ENCODE measurements at regions not wholly inside any gene's neighbourhood (a gene's known extent, or its start where the extent isn't known, plus 50 kb on each side); places are given as distances from the start of the nearest gene placed in this dataset.
"Not testable (repeated sequence)": the region's sequence is repeated elsewhere in the genome, so short reads cannot be mapped to it uniquely, and the experiment has no call there.

GRCh38 chr12:61161961-61162360 lies 1098.2 kb upstream of the USP15 start:
- H3K9ac ChIP-seq (ENCODE audit: low read length in 2 of 2) = no peak overlapping the region
- H3K36me3 ChIP-seq (ENCODE audit: control insufficient read depth in 2 of 2, insufficient read depth in 2 of 2, low read length in 2 of 2) = no peaks in the 10 kb centered on the region
- no peak overlapping the region for H3K4me3 ChIP-seq (ENCODE audit: low read length in 2 of 2)
- H3K27ac ChIP-seq (ENCODE audit: low read length) = no peak overlapping the region
- no peaks in the 10 kb centered on the region for H3K9me3 ChIP-seq (ENCODE audit: control insufficient read depth in 2 of 2, low read length in 2 of 2)
- no peaks in the 10 kb centered on the region for H3K27me3 ChIP-seq (ENCODE audit: control insufficient read depth in 1 of 2, insufficient read depth in 2 of 2, low read length in 2 of 2)
- no peaks in the 10 kb centered on the region for H3K4me1 ChIP-seq (ENCODE audit: control insufficient read depth, insufficient read depth, low read length)

DNA sequence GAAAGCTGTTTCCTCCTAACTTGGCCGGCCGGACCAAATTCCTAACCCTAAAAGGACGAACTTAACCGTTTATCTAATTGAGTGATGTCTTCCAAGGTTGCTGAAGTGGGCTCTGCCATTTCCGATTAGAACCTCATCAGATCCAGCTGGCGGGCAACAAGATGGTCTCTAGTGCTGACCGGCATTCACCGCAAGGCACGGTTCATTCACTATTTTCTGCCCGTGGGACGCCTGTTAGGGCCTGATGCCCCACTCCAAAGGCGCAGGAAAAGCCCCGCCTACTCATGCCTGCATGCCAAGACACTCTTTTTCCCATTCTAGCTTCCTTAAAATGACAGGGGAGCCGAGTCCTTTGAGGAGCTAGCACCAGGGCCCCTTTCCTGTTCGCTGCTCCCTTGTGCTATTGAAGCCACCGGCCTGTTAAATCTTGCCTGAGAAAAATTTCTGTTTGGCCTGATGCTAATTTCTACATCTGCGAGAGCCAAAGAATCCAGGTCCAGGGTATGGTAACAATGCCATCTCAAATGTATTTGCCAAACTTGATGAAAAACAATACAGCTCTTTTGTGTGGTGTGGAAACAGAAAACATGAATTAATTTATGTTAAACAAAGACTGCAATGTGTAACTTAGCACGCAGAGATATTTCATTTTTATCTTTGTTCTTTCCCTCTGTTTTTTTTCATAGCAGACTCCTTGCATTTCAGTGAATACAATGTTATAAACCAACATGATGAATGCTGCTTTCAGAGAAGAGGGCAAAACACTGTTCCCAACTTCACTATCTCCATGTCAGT lies 1071.2 kb upstream of the USP15 start:
- no peak overlapping the region for H3K9ac ChIP-seq (ENCODE audit: low read length in 2 of 2)
- H3K27ac ChIP-seq (ENCODE audit: low read length) = no peak overlapping the region
- H3K9me3 ChIP-seq (ENCODE audit: control insufficient read depth in 2 of 2, low read length in 2 of 2) = no peaks in the 10 kb centered on the region
- no peaks in the 10 kb centered on the region for H3K4me1 ChIP-seq (ENCODE audit: control insufficient read depth, insufficient read depth, low read length)
- no peaks in the 10 kb centered on the region for H3K27me3 ChIP-seq (ENCODE audit: control insufficient read depth in 1 of 2, insufficient read depth in 2 of 2, low read length in 2 of 2)
- no peaks in the 10 kb centered on the region for H3K36me3 ChIP-seq (ENCODE audit: control insufficient read depth in 2 of 2, insufficient read depth in 2 of 2, low read length in 2 of 2)
- no peak overlapping the region for H3K4me3 ChIP-seq (ENCODE audit: low read length in 2 of 2)

GRCh38 chr12:61213646-61214045 lies 1046.6 kb upstream of the USP15 start:
- no peaks in the 10 kb centered on the region for H3K9me3 ChIP-seq (ENCODE audit: control insufficient read depth in 2 of 2, low read length in 2 of 2)
- no peaks in the 10 kb centered on the region for H3K27me3 ChIP-seq (ENCODE audit: control insufficient read depth in 1 of 2, insufficient read depth in 2 of 2, low read length in 2 of 2)
- no peak overlapping the region for H3K4me3 ChIP-seq (ENCODE audit: low read length in 2 of 2)
- no peaks in the 10 kb centered on the region for H3K4me1 ChIP-seq (ENCODE audit: control insufficient read depth, insufficient read depth, low read length)
- H3K36me3 ChIP-seq (ENCODE audit: control insufficient read depth in 2 of 2, insufficient read depth in 2 of 2, low read length in 2 of 2) = no peaks in the 10 kb centered on the region
- H3K9ac ChIP-seq (ENCODE audit: low read length in 2 of 2) = no peak overlapping the region
- H3K27ac ChIP-seq (ENCODE audit: low read length) = no peak overlapping the region

DNA sequence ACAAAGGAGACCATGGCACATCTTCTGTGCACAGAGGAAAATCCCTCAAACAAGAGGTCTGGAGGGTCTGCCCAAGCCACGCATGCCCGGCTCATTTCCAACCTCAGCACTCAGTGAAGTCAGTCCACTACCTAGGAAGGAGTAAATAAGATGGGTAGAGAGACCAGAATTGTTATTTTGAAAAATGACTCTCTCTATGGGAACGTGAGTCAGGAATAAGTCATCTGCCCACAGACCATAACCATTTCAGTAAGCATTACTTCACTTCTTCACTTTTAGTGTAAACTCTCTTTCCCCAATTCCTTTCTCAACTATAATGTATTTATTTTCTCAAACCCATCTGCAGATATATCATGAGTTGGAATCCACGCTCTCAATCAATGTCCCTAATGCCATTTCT lies 1039.9 kb upstream of the USP15 start:
- H3K27ac ChIP-seq (ENCODE audit: low read length) = no peak overlapping the region
- no peaks in the 10 kb centered on the region for H3K9me3 ChIP-seq (ENCODE audit: control insufficient read depth in 2 of 2, low read length in 2 of 2)
- no peak overlapping the region for H3K9ac ChIP-seq (ENCODE audit: low read length in 2 of 2)
- H3K36me3 ChIP-seq (ENCODE audit: control insufficient read depth in 2 of 2, insufficient read depth in 2 of 2, low read length in 2 of 2) = no peaks in the 10 kb centered on the region
- H3K4me1 ChIP-seq (ENCODE audit: control insufficient read depth, insufficient read depth, low read length) = no peaks in the 10 kb centered on the region
- no peaks in the 10 kb centered on the region for H3K27me3 ChIP-seq (ENCODE audit: control insufficient read depth in 1 of 2, insufficient read depth in 2 of 2, low read length in 2 of 2)
- H3K4me3 ChIP-seq (ENCODE audit: low read length in 2 of 2) = no peak overlapping the region

- H3K9ac ChIP-seq (ENCODE audit: low read length in 2 of 2) = no peak overlapping the region
These were observed 1028.2 kb upstream of the USP15 start for GRCh38 chr12:61232040-61232439.

GRCh38 chr12:61250303-61250702 lies 1009.9 kb upstream of the USP15 start:
- no peak overlapping the region for H3K4me3 ChIP-seq (ENCODE audit: low read length in 2 of 2)

More at GRCh38 chr12:61232040-61232439, 1028.2 kb upstream of the USP15 start:
- H3K9me3 ChIP-seq (ENCODE audit: control insufficient read depth in 2 of 2, low read length in 2 of 2) = peaks cover 0 to 2% of the 10 kb centered on the region in 2 donors
- no peaks in the 10 kb centered on the region for H3K4me1 ChIP-seq (ENCODE audit: control insufficient read depth, insufficient read depth, low read length)
- no peaks in the 10 kb centered on the region for H3K36me3 ChIP-seq (ENCODE audit: control insufficient read depth in 2 of 2, insufficient read depth in 2 of 2, low read length in 2 of 2)
- H3K27ac ChIP-seq (ENCODE audit: low read length) = no peak overlapping the region
- H3K4me3 ChIP-seq (ENCODE audit: low read length in 2 of 2) = no peak overlapping the region
- H3K27me3 ChIP-seq (ENCODE audit: control insufficient read depth in 1 of 2, insufficient read depth in 2 of 2, low read length in 2 of 2) = no peaks in the 10 kb centered on the region

GRCh38 chr12:61251076-61251475 lies 1009.1 kb upstream of the USP15 start:
- H3K27ac ChIP-seq (ENCODE audit: low read length) = no peak overlapping the region
- H3K36me3 ChIP-seq (ENCODE audit: control insufficient read depth in 2 of 2, insufficient read depth in 2 of 2, low read length in 2 of 2) = no peaks in the 10 kb centered on the region
- no peaks in the 10 kb centered on the region for H3K4me1 ChIP-seq (ENCODE audit: control insufficient read depth, insufficient read depth, low read length)
- no peaks in the 10 kb centered on the region for H3K9me3 ChIP-seq (ENCODE audit: control insufficient read depth in 2 of 2, low read length in 2 of 2)
- H3K9ac ChIP-seq (ENCODE audit: low read length in 2 of 2) = no peak overlapping the region
- H3K27me3 ChIP-seq (ENCODE audit: control insufficient read depth in 1 of 2, insufficient read depth in 2 of 2, low read length in 2 of 2) = no peaks in the 10 kb centered on the region
- no peak overlapping the region for H3K4me3 ChIP-seq (ENCODE audit: low read length in 2 of 2)

More at GRCh38 chr12:61250303-61250702, 1009.9 kb upstream of the USP15 start:
- Histone ChIP-seq H3K9ac (ENCODE audit: low read length in 2 of 2) (no peak overlapping the region), H3K4me1 (ENCODE audit: control insufficient read depth, insufficient read depth, low read length) (no peaks in the 10 kb centered on the region), H3K27me3 (ENCODE audit: control insufficient read depth in 1 of 2, insufficient read depth in 2 of 2, low read length in 2 of 2) (no peaks in the 10 kb centered on the region), H3K27ac (ENCODE audit: low read length) (no peak overlapping the region), H3K9me3 (ENCODE audit: control insufficient read depth in 2 of 2, low read length in 2 of 2) (no peaks in the 10 kb centered on the region), H3K36me3 (ENCODE audit: control insufficient read depth in 2 of 2, insufficient read depth in 2 of 2, low read length in 2 of 2) (no peaks in the 10 kb centered on the region)

DNA sequence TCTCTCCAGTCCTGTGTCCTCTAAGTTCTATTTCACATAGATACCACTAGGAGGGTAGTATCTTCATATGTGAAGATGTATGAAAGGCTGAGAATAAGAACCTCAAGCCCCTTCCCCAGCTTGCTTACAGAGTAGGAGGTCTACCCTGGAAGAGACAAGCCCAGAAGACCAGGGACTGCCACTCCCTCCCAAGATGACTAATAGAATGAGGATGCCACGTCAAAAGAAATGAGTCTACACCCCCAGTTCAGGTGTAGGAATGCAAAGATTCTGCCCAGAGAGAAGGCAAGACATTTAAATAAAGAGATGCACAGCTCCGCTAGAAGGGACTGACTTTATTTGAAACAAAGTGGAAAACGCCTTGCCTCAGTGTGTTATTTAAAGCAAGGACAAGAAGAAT lies 1006.0 kb upstream of the USP15 start:
- no peak overlapping the region for H3K4me3 ChIP-seq (ENCODE audit: low read length in 2 of 2)
- H3K36me3 ChIP-seq (ENCODE audit: control insufficient read depth in 2 of 2, insufficient read depth in 2 of 2, low read length in 2 of 2) = no peaks in the 10 kb centered on the region
- no peaks in the 10 kb centered on the region for H3K27me3 ChIP-seq (ENCODE audit: control insufficient read depth in 1 of 2, insufficient read depth in 2 of 2, low read length in 2 of 2)
- H3K27ac ChIP-seq (ENCODE audit: low read length) = no peak overlapping the region
- H3K4me1 ChIP-seq (ENCODE audit: control insufficient read depth, insufficient read depth, low read length) = no peaks in the 10 kb centered on the region
- no peak overlapping the region for H3K9ac ChIP-seq (ENCODE audit: low read length in 2 of 2)
- H3K9me3 ChIP-seq (ENCODE audit: control insufficient read depth in 2 of 2, low read length in 2 of 2) = no peaks in the 10 kb centered on the region

- H3K4me3 ChIP-seq (ENCODE audit: low read length in 2 of 2); H3K9ac ChIP-seq (ENCODE audit: low read length in 2 of 2); H3K27me3 ChIP-seq (ENCODE audit: control insufficient read depth in 1 of 2, insufficient read depth in 2 of 2, low read length in 2 of 2); H3K9me3 ChIP-seq (ENCODE audit: control insufficient read depth in 2 of 2, low read length in 2 of 2); H3K4me1 ChIP-seq (ENCODE audit: control insufficient read depth, insufficient read depth, low read length); H3K27ac ChIP-seq (ENCODE audit: low read length); H3K36me3 ChIP-seq (ENCODE audit: control insufficient read depth in 2 of 2, insufficient read depth in 2 of 2, low read length in 2 of 2): not testable (repeated sequence)
These were observed 995.9 kb upstream of the USP15 start for GRCh38 chr12:61264294-61264693.

GRCh38 chr12:61267474-61267873 lies 992.7 kb upstream of the USP15 start:
- Histone ChIP-seq H3K27me3 (ENCODE audit: control insufficient read depth in 1 of 2, insufficient read depth in 2 of 2, low read length in 2 of 2) (no peaks in the 10 kb centered on the region), H3K4me1 (ENCODE audit: control insufficient read depth, insufficient read depth, low read length) (no peaks in the 10 kb centered on the region), H3K9ac (ENCODE audit: low read length in 2 of 2) (no peak overlapping the region), H3K9me3 (ENCODE audit: control insufficient read depth in 2 of 2, low read length in 2 of 2) (peaks cover 0 to 5% of the 10 kb centered on the region in 2 donors), H3K27ac (ENCODE audit: low read length) (no peak overlapping the region), H3K36me3 (ENCODE audit: control insufficient read depth in 2 of 2, insufficient read depth in 2 of 2, low read length in 2 of 2) (no peaks in the 10 kb centered on the region), H3K4me3 (ENCODE audit: low read length in 2 of 2) (no peak overlapping the region)

DNA sequence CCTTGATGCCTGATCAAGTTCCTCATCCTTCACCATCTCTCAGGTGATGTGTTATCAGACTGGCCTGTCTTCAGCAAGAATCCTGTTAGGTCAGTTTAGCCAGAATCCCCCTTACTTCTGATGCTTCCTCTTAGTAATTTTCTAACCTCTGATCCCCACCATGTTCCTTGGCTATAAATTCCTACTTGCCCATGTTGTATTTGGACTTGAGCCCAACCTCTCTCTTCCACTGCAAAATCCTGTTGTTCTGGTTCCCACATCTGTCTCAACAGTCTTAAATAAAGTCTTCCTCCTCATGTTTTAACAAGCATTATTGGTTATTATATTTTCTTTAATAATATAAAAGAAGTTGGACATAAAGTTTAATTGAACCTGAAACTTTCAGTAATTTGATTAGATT lies 987.8 kb upstream of the USP15 start:
- no peak overlapping the region for H3K27ac ChIP-seq (ENCODE audit: low read length)
- no peaks in the 10 kb centered on the region for H3K27me3 ChIP-seq (ENCODE audit: control insufficient read depth in 1 of 2, insufficient read depth in 2 of 2, low read length in 2 of 2)
- no peaks in the 10 kb centered on the region for H3K9me3 ChIP-seq (ENCODE audit: control insufficient read depth in 2 of 2, low read length in 2 of 2)
- H3K9ac ChIP-seq (ENCODE audit: low read length in 2 of 2) = no peak overlapping the region
- H3K4me3 ChIP-seq (ENCODE audit: low read length in 2 of 2) = no peak overlapping the region
- no peaks in the 10 kb centered on the region for H3K4me1 ChIP-seq (ENCODE audit: control insufficient read depth, insufficient read depth, low read length)
- no peaks in the 10 kb centered on the region for H3K36me3 ChIP-seq (ENCODE audit: control insufficient read depth in 2 of 2, insufficient read depth in 2 of 2, low read length in 2 of 2)

Measured in stomach smooth muscle (tissue), 2 donors.